ENCODE measurements at regions not wholly inside any gene's neighbourhood (a gene's known extent, or its start where the extent isn't known, plus 50 kb on each side); places are given as distances from the start of the nearest gene placed in this dataset.
A peak's percentile ranks its signal among the peaks of the same experiment; 100 is the strongest.

DNA sequence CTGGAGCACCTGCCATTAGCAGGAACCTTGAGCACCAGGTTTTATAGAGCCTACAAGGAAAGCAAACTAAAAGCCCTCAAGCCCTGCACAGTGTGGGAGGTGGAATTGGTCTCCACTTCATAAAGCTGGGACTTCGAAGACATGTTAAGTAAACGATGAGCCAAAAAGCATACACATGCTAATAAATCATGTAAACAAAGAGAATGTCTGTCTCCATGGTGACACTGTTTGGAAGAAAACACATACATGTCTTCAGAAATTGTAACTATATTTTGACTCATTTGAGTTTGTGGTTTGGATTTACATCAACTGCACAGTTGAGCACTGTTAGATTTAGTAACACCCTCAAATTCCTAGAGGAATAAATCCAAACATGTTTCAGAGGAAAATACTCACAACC lies 978.5 kb upstream of the LRRTM1 start:
- no peaks in the 10 kb centered on the region for H3K9me3 Mint-ChIP-seq
- H3K4me3 Mint-ChIP-seq = no peak overlapping the region
- no peaks in the 10 kb centered on the region for H3K4me1 Mint-ChIP-seq (ENCODE audit: unreplicated experiment)
- TF ChIP-seq, protein P1, sequence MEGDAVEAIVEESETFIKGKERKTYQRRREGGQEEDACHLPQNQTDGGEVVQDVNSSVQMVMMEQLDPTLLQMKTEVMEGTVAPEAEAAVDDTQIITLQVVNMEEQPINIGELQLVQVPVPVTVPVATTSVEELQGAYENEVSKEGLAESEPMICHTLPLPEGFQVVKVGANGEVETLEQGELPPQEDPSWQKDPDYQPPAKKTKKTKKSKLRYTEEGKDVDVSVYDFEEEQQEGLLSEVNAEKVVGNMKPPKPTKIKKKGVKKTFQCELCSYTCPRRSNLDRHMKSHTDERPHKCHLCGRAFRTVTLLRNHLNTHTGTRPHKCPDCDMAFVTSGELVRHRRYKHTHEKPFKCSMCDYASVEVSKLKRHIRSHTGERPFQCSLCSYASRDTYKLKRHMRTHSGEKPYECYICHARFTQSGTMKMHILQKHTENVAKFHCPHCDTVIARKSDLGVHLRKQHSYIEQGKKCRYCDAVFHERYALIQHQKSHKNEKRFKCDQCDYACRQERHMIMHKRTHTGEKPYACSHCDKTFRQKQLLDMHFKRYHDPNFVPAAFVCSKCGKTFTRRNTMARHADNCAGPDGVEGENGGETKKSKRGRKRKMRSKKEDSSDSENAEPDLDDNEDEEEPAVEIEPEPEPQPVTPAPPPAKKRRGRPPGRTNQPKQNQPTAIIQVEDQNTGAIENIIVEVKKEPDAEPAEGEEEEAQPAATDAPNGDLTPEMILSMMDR (conservative IDR thresholded peaks at IDR 0.05) = no peak
- no peaks in the 10 kb centered on the region for H3K27me3 Mint-ChIP-seq
- no peaks in the 10 kb centered on the region for H3K36me3 Mint-ChIP-seq
- DNase-seq (ENCODE audit: extremely low spot score, unreplicated experiment) = no peak
- H3K27ac Mint-ChIP-seq = no peak overlapping the region

DNA sequence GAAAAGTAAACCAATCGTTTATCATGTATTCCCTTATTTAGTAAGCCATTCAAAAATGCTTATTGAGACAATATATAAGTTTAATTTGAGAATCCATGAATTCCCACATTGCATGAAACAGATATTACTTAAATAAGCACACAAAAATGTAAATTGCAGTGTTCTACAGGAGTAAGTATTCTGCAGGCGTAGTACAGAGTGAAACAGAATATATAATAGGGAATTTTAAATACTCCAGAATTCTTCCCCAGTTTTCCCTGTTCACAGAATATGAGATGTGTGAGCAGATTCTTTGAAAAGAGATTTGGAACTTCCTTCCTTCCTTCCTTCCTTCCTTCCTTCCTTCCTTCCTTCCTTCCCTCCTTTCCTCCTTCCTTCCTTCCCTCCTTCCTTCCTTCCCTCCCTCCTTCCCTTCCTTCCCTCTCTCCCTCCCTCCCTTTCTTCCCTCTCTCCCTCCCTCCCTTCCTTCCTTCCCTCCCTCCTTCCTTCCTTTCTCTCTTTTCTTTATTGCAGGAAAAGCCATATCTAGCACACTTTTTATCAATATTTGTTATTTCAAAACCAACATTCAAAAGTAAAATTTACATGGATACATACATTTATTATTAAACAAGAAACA lies 977.7 kb upstream of the LRRTM1 start:
- DNase-seq (ENCODE audit: extremely low spot score, unreplicated experiment) = no peak
- TF ChIP-seq, protein P1 (conservative IDR thresholded peaks at IDR 0.05) = no peak
- Mint-ChIP-seq H3K9me3 (no peaks in the 10 kb centered on the region), H3K4me3 (no peak overlapping the region), H3K27ac (no peak overlapping the region), H3K27me3 (no peaks in the 10 kb centered on the region), H3K4me1 (ENCODE audit: unreplicated experiment) (no peaks in the 10 kb centered on the region), H3K36me3 (no peaks in the 10 kb centered on the region)

DNA sequence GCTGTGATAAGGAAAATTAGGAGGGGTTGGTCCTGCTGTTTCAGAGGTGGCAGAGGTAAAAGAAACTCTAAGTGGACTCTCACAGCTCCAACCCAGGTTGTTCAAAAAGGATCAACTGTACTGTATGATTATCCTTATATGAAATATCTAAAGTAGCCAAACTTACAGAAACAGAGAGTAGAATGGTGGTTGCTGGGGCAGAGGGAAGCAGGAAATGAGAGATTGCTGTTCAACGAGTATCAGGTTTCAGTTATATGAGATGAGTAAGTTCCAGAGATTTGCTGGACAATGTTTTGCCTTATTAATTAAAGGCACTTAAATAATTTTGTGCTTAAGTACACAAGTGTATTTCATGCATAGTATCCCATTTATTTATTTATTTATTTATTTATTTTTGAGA lies 972.0 kb upstream of the LRRTM1 start:
- no peak overlapping the region for H3K27ac Mint-ChIP-seq
- DNase-seq (ENCODE audit: extremely low spot score, unreplicated experiment) = no peak
- no peak overlapping the region for H3K4me3 Mint-ChIP-seq
- H3K9me3 Mint-ChIP-seq = no peaks in the 10 kb centered on the region
- H3K27me3 Mint-ChIP-seq = no peaks in the 10 kb centered on the region
- no peaks in the 10 kb centered on the region for H3K4me1 Mint-ChIP-seq (ENCODE audit: unreplicated experiment)
- no peaks in the 10 kb centered on the region for H3K36me3 Mint-ChIP-seq
- TF ChIP-seq, protein P1 (conservative IDR thresholded peaks at IDR 0.05) = no peak

DNA sequence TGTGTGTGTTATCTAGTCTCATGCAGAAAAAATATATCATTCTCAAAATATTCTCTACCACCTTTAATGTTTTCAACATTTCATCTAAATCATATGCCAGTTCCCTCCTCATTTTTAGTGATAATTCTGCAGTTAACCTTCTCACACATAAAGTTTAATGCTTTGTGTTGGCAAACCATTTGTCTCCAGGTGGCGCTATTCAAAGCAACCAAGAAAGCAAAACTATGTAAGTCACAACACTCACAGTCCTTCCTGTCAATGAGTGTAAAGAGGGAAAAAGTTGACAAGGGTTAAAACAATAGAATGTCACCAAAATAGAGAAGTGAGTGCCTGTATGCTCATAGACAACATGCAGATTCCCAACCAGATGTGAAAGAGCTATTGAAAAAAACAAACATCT lies 961.6 kb upstream of the LRRTM1 start:
- H3K36me3 Mint-ChIP-seq = no peaks in the 10 kb centered on the region
- no peak overlapping the region for H3K27ac Mint-ChIP-seq
- H3K9me3 Mint-ChIP-seq = no peaks in the 10 kb centered on the region
- TF ChIP-seq, protein P1 (conservative IDR thresholded peaks at IDR 0.05) = peak; percentile 70
- DNase-seq (ENCODE audit: extremely low spot score, unreplicated experiment) = no peak
- H3K27me3 Mint-ChIP-seq = no peaks in the 10 kb centered on the region
- H3K4me1 Mint-ChIP-seq (ENCODE audit: unreplicated experiment) = no peaks in the 10 kb centered on the region
- no peak overlapping the region for H3K4me3 Mint-ChIP-seq

DNA sequence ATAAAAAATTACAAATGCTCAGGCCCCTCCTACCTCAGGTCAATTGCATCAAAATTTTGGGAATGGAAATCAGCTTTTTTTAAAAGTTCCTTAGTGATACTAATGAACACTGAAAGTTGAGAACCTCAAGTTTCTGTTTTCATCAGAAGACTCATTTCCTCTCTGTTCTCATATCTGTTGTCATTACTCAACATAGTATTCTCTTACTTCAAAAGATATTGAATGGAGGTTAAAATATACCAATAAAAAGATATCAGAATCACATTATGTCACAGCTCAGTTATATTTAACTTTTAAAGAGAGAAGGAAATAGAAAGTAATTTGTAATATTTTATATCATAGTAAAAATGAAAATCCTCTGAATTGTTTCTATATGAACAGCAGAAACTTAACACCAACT lies 959.4 kb upstream of the LRRTM1 start:
- Mint-ChIP-seq H3K36me3 (no peaks in the 10 kb centered on the region), H3K9me3 (no peaks in the 10 kb centered on the region), H3K4me3 (no peak overlapping the region), H3K27ac (no peak overlapping the region), H3K27me3 (no peaks in the 10 kb centered on the region), H3K4me1 (ENCODE audit: unreplicated experiment) (no peaks in the 10 kb centered on the region)
- no peak for DNase-seq (ENCODE audit: extremely low spot score, unreplicated experiment)
- TF ChIP-seq, protein P1 (conservative IDR thresholded peaks at IDR 0.05) = no peak

DNA sequence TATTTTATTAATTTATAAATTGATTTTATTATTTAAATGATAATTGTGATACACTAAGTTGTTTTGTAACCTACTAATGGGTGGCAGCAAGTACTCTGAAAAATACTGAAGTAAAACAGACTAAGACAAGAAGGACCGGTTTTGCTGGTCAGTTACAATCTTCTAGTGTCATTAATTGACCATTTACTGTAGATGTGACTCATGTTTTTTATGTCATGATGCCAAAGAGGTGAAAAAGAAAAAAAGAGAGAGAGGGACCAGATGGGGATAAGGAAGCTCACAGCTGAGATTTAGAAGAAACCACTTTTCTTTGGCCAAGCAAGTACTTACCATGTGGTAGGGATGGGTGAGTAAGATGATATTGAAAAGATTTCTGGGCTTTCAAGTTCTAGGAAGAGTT lies 955.8 kb upstream of the LRRTM1 start:
- no peak overlapping the region for H3K4me3 Mint-ChIP-seq
- no peaks in the 10 kb centered on the region for H3K4me1 Mint-ChIP-seq (ENCODE audit: unreplicated experiment)
- DNase-seq (ENCODE audit: extremely low spot score, unreplicated experiment) = no peak
- no peaks in the 10 kb centered on the region for H3K27me3 Mint-ChIP-seq
- H3K9me3 Mint-ChIP-seq = no peaks in the 10 kb centered on the region
- H3K36me3 Mint-ChIP-seq = no peaks in the 10 kb centered on the region
- TF ChIP-seq, protein P1 (conservative IDR thresholded peaks at IDR 0.05) = no peak
- peak overlapping the region; percentile 37 for H3K27ac Mint-ChIP-seq
